OCI-LY1 (cell line): ENCODE measurements at regions not wholly inside any gene's neighbourhood (a gene's known extent, or its start where the extent isn't known, plus 50 kb on each side); places are given as distances from the start of the nearest gene placed in this dataset.

ENCODE experiments used
- H2AFZ ChIP-seq: fragments of 200-600 bp; sonication (generic), shearing (Covaris generic); 2 replicates; pipeline ENCODE4 v1.6.0; 2014; ENCODE audit warnings: antibody characterized with exemption, mild to moderate bottlenecking, low read length
- H3F3A ChIP-seq: fragments of 200-600 bp; sonication (generic), shearing (Covaris generic); 2 replicates; pipeline ENCODE4 v1.6.0; 2014; ENCODE audit warnings: mild to moderate bottlenecking, antibody characterized with exemption, low read length, moderate library complexity; ENCODE audit not compliant: insufficient read depth
- H3K27ac ChIP-seq: fragments of 200-600 bp; sonication (generic); 2 replicates; pipeline ENCODE4 v1.5.1; 2014; ENCODE audit warnings: low read length, mixed run types, mild to moderate bottlenecking, low read depth; ENCODE audit not compliant: poor library complexity, severe bottlenecking
- H3K27me3 ChIP-seq: fragments of 200-600 bp; sonication (generic); 2 replicates; pipeline ENCODE4 v1.6.0; 2014; ENCODE audit warnings: antibody characterized with exemption, mild to moderate bottlenecking, low read length, moderate library complexity; ENCODE audit not compliant: insufficient read depth
- H3K36me3 ChIP-seq: fragments of 200-600 bp; sonication (generic); 2 replicates; pipeline ENCODE4 v1.6.1; 2014; ENCODE audit warnings: mild to moderate bottlenecking, antibody characterized with exemption, low read length, moderate library complexity, mixed read lengths; ENCODE audit not compliant: insufficient read depth
- H3K4me1 ChIP-seq: fragments of 200-600 bp; sonication (generic); 2 replicates; pipeline ENCODE4 v1.5.1; 2014; ENCODE audit warnings: mild to moderate bottlenecking, low read length, moderate library complexity; ENCODE audit not compliant: insufficient read depth, severe bottlenecking
- H3K4me2 ChIP-seq: fragments of 200-600 bp; sonication (generic), shearing (Covaris generic); 2 replicates; pipeline ENCODE4 v1.6.1; 2014; ENCODE audit warnings: low read length
- H3K4me3 ChIP-seq: fragments of 200-600 bp; sonication (generic); 2 replicates; pipeline ENCODE4 v1.5.1; 2014; ENCODE audit warnings: low read length, low read depth, mild to moderate bottlenecking, mixed read lengths; ENCODE audit not compliant: poor library complexity, severe bottlenecking
- H3K79me2 ChIP-seq: fragments of 200-600 bp; shearing (Covaris generic); 2 replicates; pipeline ENCODE4 v1.6.1; 2016; ENCODE audit warnings: mixed run types, low read length, mixed read lengths; ENCODE audit not compliant: insufficient read depth
- H3K9ac ChIP-seq: fragments of 200-600 bp; sonication (generic), shearing (Covaris generic); 2 replicates; pipeline ENCODE4 v1.6.1; 2014; ENCODE audit warnings: mild to moderate bottlenecking, low read length, mixed read lengths
- H3K9me2 ChIP-seq: fragments of 200-600 bp; sonication (generic), shearing (Covaris generic); 2 replicates; pipeline ENCODE4 v1.6.1; 2014; ENCODE audit warnings: low read depth, mild to moderate bottlenecking, low read length, mixed read lengths
- H3K9me3 ChIP-seq: fragments of 200-600 bp; shearing (Covaris generic); 2 replicates; pipeline ENCODE4 v1.6.1; 2014; ENCODE audit warnings: low read length, mixed read lengths
- H4K20me1 ChIP-seq: fragments of 200-600 bp; sonication (generic), shearing (Covaris generic); 2 replicates; pipeline ENCODE4 v1.6.0; 2016; ENCODE audit warnings: mild to moderate bottlenecking, low read length; ENCODE audit not compliant: insufficient read depth
- CTCF ChIP-seq: fragments of 200-600 bp; sonication (generic), shearing (Covaris generic); IDR thresholded peaks from 2 replicates; pipeline ENCODE4 v1.5.1; 2017; ENCODE audit warnings: mild to moderate bottlenecking, antibody characterized with exemption, low read length, moderate library complexity, mixed read lengths
- EZH2 ChIP-seq: fragments of 200-600 bp; sonication (generic), shearing (Covaris generic); IDR thresholded peaks from 2 replicates; pipeline ENCODE4 v1.8.0; 2017; ENCODE audit warnings: borderline replicate concordance, mixed run types, mild to moderate bottlenecking, antibody characterized with exemption, low read length, moderate library complexity, mixed read lengths

- H4K20me1 ChIP-seq: no peaks in the 10 kb centered on the region
- H3K27ac ChIP-seq: no peak overlapping the region
- H3F3A ChIP-seq: no peaks in the 10 kb centered on the region
- no peak overlapping the region for H3K4me3 ChIP-seq
- no peaks in the 10 kb centered on the region for H3K9me3 ChIP-seq
- H3K79me2 ChIP-seq: no peaks in the 10 kb centered on the region
- peaks cover 39% of the 10 kb centered on the region for H3K4me1 ChIP-seq
- H3K27me3 ChIP-seq: no peaks in the 10 kb centered on the region
- no peak overlapping the region for H3K9ac ChIP-seq
- H3K36me3 ChIP-seq: no peaks in the 10 kb centered on the region
- no peak overlapping the region for H3K4me2 ChIP-seq
- no peak overlapping the region for H2AFZ ChIP-seq
- H3K9me2 ChIP-seq: no peaks in the 10 kb centered on the region
- TF ChIP-seq CTCF (no peak), EZH2 (no peak)
Measured at GRCh38 chr6:50958148-50958697, 139.6 kb downstream of the TFAP2B start.

- H3K27me3 ChIP-seq: no peaks in the 10 kb centered on the region
- no peaks in the 10 kb centered on the region for H3K9me2 ChIP-seq
- no peak overlapping the region for H3K9ac ChIP-seq
Measured at GRCh38 chr6:50959081-50959641, 140.5 kb downstream of the TFAP2B start.

GRCh38 chr6:50961611-50962010 is 142.9 kb downstream of the TFAP2B start:
- Histone ChIP-seq H3K4me2 (peak overlapping the region; percentile 34; the same call in 1 of the 2 replicates), H3K9ac (no peak overlapping the region), H3K4me3 (no peak overlapping the region), H3F3A (no peaks in the 10 kb centered on the region), H3K27ac (peak overlapping the region; percentile 75), H3K9me3 (no peaks in the 10 kb centered on the region), H4K20me1 (no peaks in the 10 kb centered on the region), H2AFZ (no peak overlapping the region; the same call in 1 of the 2 replicates), H3K4me1 (peaks cover 42% of the 10 kb centered on the region), H3K79me2 (no peaks in the 10 kb centered on the region), H3K27me3 (no peaks in the 10 kb centered on the region), H3K36me3 (no peaks in the 10 kb centered on the region), H3K9me2 (no peaks in the 10 kb centered on the region)
- no peak for TF ChIP-seq EZH2
- TF ChIP-seq CTCF: no peak

More at GRCh38 chr6:50959081-50959641, 140.5 kb downstream of the TFAP2B start:
- Histone ChIP-seq H3K4me1 (peaks cover 37% of the 10 kb centered on the region), H3K27ac (no peak overlapping the region), H3F3A (no peaks in the 10 kb centered on the region), H2AFZ (no peak overlapping the region), H3K4me2 (no peak overlapping the region), H3K4me3 (no peak overlapping the region), H3K36me3 (no peaks in the 10 kb centered on the region), H3K9me3 (no peaks in the 10 kb centered on the region), H3K79me2 (no peaks in the 10 kb centered on the region), H4K20me1 (no peaks in the 10 kb centered on the region)
- TF ChIP-seq EZH2 (no peak), CTCF (no peak)
